NB4 (cell line): ENCODE measurements at regions not wholly inside any gene's neighbourhood (a gene's known extent, or its start where the extent isn't known, plus 50 kb on each side); places are given as distances from the start of the nearest gene placed in this dataset.

Experiments
- MAX ChIP-seq: IDR thresholded peaks from 2 replicates; pipeline ENCODE4 v1.6.1; 2011; ENCODE audit warnings: low read depth, low read length
- POLR2A ChIP-seq: IDR thresholded peaks from 2 replicates; pipeline ENCODE4 v1.6.1; 2011; ENCODE audit warnings: mild to moderate bottlenecking; ENCODE audit not compliant: insufficient read length; ENCODE audit errors: extremely low read depth
- TF ChIP-seq, protein P1 (sequence below): IDR thresholded peaks from one replicate; pipeline ENCODE4 v1.5.1; 2012; ENCODE audit warnings: low read depth, low read length

DNA sequence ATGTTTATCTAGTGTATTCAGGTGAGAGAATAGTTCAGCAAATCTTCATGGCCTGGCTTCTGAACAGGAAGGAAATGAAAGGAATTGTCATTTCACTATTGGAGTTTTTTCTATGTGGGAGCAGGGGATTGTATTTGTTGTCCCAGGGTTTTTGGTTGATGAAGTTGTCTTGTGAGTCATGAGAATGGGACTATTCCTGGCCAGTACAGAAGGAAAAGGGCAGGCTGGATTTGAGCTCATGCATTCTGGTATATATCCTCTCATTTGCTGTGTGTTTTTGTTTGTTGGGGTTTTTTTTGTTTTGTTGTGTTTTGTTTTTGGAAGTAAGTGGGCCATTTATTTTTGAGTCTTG lies 101.2 kb upstream of the MKLN1 start:
- TF ChIP-seq, protein P1, sequence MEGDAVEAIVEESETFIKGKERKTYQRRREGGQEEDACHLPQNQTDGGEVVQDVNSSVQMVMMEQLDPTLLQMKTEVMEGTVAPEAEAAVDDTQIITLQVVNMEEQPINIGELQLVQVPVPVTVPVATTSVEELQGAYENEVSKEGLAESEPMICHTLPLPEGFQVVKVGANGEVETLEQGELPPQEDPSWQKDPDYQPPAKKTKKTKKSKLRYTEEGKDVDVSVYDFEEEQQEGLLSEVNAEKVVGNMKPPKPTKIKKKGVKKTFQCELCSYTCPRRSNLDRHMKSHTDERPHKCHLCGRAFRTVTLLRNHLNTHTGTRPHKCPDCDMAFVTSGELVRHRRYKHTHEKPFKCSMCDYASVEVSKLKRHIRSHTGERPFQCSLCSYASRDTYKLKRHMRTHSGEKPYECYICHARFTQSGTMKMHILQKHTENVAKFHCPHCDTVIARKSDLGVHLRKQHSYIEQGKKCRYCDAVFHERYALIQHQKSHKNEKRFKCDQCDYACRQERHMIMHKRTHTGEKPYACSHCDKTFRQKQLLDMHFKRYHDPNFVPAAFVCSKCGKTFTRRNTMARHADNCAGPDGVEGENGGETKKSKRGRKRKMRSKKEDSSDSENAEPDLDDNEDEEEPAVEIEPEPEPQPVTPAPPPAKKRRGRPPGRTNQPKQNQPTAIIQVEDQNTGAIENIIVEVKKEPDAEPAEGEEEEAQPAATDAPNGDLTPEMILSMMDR, result no peak
- TF ChIP-seq POLR2A, result no peak
- no peak for TF ChIP-seq MAX
